ENCODE measurements at regions not wholly inside any gene's neighbourhood (a gene's known extent, or its start where the extent isn't known, plus 50 kb on each side); places are given as distances from the start of the nearest gene placed in this dataset.
"Not testable (repeated sequence)": the region's sequence is repeated elsewhere in the genome, so short reads cannot be mapped to it uniquely, and the experiment has no call there.

DNA sequence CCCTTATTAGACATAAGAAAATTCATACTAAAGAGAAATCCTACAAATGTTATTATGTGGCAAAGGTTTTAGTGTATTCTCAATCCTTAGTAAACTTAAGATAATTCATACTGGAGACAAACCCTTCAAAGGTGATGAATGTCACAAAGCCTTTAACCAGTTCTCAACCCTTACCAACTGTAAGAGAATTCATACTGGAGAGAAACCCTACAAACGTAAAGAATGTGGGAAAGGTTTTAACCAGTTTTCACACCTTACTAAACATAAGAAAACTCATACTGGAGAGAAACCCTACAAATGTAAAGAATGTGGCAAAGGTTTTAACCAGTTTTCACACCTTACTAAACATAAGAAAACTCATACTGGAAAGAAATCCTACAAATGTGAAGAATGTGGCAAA lies 93.2 kb downstream of the ZNF680 start:
- H3K4me1 ChIP-seq (replicated peaks in 1 of 2): no peaks in the 10 kb centered on the region
- in situ Hi-C loops (cut with MboI; ENCODE audit: low pct_unique_long_range_greater_than_20kb in 2 of 9, low sequenced_read_pairs in 9 of 9, unreplicated experiment in 9 of 9): no loop called here
- H3K4me3 ChIP-seq: no peak overlapping the region
- no peak overlapping the region for H3K27ac ChIP-seq
- no peak for ATAC-seq (replicated peaks in 6 of 8)
- whole genome bisulfite sequencing, 10 experiments: 0 to 67% (median 25%) methylated on average over 1 of the region's 1 CpG; no CpG with 5 or more reads in 1 of the 10 experiments

DNA sequence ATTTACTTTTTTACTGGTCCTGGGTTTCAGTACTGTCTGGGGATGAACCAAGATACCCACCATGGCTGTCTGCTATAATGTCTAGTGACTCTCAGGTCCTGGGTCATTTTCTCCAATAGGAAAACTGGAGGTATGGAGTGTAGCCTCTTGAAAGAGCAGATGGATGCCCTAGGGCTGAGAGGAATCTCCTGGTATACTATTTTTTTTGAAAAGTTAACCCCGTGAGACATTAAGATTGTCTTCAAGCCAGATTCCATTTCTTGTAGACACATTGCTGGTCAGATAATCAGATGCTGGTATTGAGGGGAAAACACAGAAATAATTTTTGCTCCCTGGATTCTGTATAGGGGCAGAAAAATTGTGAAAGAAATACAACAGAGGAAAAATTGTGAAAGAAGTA lies 97.3 kb downstream of the ZNF680 start:
- 36 to 100% (median 57%) methylated on average over 1 of the region's 1 CpG; no CpG with 5 or more reads in 1 of the 10 experiments for WGBS, 10 experiments
- in situ Hi-C loops (cut with MboI; ENCODE audit: low pct_unique_long_range_greater_than_20kb in 2 of 9, low sequenced_read_pairs in 9 of 9, unreplicated experiment in 9 of 9): no loop called here
- Histone ChIP-seq H3K4me1 (replicated peaks in 1 of 2) (no peaks in the 10 kb centered on the region), H3K27ac (no peak overlapping the region), H3K4me3 (no peak overlapping the region)
- no peak for ATAC-seq (replicated peaks in 6 of 8)

DNA sequence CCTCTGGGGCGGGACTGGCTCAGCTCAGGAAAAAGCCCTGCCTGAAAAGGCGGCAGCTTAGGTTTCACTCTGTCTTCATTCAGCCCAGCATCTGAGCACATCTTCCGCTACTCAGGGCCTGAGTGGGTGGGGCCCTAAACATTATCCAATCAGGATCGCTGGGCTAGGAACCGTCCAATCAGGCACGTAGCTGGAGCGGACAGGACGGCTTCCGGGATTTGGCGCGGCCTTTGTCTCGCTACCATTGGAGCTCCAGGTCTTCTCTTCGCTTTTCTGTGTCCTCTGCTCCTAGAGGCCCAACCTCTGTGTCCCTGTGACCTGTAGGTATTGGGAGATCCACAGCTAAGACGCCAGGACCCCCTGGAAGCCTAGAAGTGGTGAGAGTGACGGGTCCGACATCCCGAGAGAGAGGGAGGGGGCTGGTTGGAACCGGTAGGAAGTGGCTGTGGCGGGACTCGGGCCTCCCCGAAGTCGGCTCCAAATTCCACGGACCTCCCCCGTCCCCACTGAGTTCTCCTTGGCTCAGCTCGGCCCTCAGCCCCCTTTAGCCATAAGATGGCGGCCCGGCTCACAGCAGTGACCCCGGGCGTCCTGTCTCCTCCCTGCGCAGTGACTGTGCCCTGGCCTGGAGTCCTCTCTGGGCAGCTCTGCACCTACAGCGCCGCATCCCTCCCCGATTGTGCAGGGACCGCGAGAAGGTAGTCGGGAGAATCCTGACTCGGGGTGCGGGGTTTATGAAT lies 99.1 kb downstream of the ZNF680 start:
- ATAC-seq (replicated peaks in 6 of 8): peak in 3 of 8 experiments; percentile 78 to 99 (median 99)
- in situ Hi-C loops (cut with MboI; ENCODE audit: low pct_unique_long_range_greater_than_20kb in 2 of 9, low sequenced_read_pairs in 9 of 9, unreplicated experiment in 9 of 9): no loop called here
- H3K27ac ChIP-seq: no peak overlapping the region
- WGBS, 10 experiments: 3 to 91% (median 79%) methylated on average over 2 to 19 of the region's 38 CpGs; no CpG with 5 or more reads in 1 of the 10 experiments
- no peaks in the 10 kb centered on the region for H3K4me1 ChIP-seq (replicated peaks in 1 of 2)
- H3K4me3 ChIP-seq: no peak overlapping the region

GRCh38 chr7:64459858-64460257 lies 103.0 kb downstream of the ZNF680 start:
- WGBS, 10 experiments: 38 to 100% (median 63%) methylated on average over 1 to 4 of the region's 5 CpGs; no CpG with 5 or more reads in 1 of the 10 experiments

GRCh38 chr7:64433590-64433989 lies 119.8 kb downstream of the ZNF736 start:
- in situ Hi-C loops (cut with MboI; ENCODE audit: low pct_unique_long_range_greater_than_20kb in 2 of 9, low sequenced_read_pairs in 9 of 9, unreplicated experiment in 9 of 9): no loop called here
- Histone ChIP-seq H3K27ac (no peak overlapping the region), H3K4me1 (replicated peaks in 1 of 2) (no peaks in the 10 kb centered on the region), H3K4me3 (no peak overlapping the region)
- WGBS, 10 experiments: 44 to 90% (median 66%) methylated on average over 4 to 14 of the region's 14 CpGs; no CpG with 5 or more reads in 1 of the 10 experiments
- no peak for ATAC-seq (replicated peaks in 6 of 8)

More at GRCh38 chr7:64459858-64460257, 103.0 kb downstream of the ZNF680 start:
- ATAC-seq (replicated peaks in 6 of 8); in situ Hi-C loops (cut with MboI; ENCODE audit: low pct_unique_long_range_greater_than_20kb in 2 of 9, low sequenced_read_pairs in 9 of 9, unreplicated experiment in 9 of 9); H3K4me1 ChIP-seq (replicated peaks in 1 of 2); H3K4me3 ChIP-seq; H3K27ac ChIP-seq: not testable (repeated sequence)

- WGBS, 10 experiments: 24 to 83% (median 60%) methylated on average over 1 to 5 of the region's 5 CpGs
- ATAC-seq (replicated peaks in 6 of 8): no peak
- Histone ChIP-seq H3K4me3 (no peak overlapping the region), H3K4me1 (replicated peaks in 1 of 2) (no peaks in the 10 kb centered on the region), H3K27ac (no peak overlapping the region)
- in situ Hi-C loops (cut with MboI; ENCODE audit: low pct_unique_long_range_greater_than_20kb in 2 of 9, low sequenced_read_pairs in 9 of 9, unreplicated experiment in 9 of 9): no loop called here
Measured at GRCh38 chr7:64431838-64432237, 118.1 kb downstream of the ZNF736 start.

GRCh38 chr7:64429232-64429631 lies 115.5 kb downstream of the ZNF736 start:
- WGBS, 10 experiments: 80% methylated on average over 1 of the region's 1 CpG; no CpG with 5 or more reads in 9 of the 10 experiments
- in situ Hi-C loops (cut with MboI; ENCODE audit: low pct_unique_long_range_greater_than_20kb in 2 of 9, low sequenced_read_pairs in 9 of 9, unreplicated experiment in 9 of 9): no loop called here
- ATAC-seq (replicated peaks in 6 of 8): no peak
- Histone ChIP-seq H3K4me1 (replicated peaks in 1 of 2) (no peaks in the 10 kb centered on the region), H3K27ac (no peak overlapping the region), H3K4me3 (no peak overlapping the region)

DNA sequence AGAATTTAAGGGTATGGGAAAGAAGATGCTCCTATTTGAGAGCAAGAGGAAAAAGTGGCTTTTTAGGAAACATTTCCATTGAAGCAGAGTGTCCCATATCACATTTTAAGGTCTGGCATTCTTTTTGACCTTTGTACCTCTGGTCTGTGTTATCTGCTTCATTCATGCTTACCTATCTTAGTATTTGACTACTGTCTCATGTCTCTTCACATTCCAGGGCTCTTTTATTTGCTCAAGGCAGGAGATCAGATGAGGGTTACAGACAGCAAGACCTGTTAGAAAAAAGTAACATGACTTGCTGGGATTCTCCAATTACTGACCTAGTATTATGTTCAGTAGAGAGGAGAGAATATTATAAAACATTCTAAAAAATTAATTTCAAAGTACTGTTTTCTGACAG lies 111.7 kb downstream of the ZNF736 start:
- H3K4me3 ChIP-seq; H3K27ac ChIP-seq; ATAC-seq (replicated peaks in 6 of 8); in situ Hi-C loops (cut with MboI; ENCODE audit: low pct_unique_long_range_greater_than_20kb in 2 of 9, low sequenced_read_pairs in 9 of 9, unreplicated experiment in 9 of 9); H3K4me1 ChIP-seq (replicated peaks in 1 of 2): not testable (repeated sequence)

DNA sequence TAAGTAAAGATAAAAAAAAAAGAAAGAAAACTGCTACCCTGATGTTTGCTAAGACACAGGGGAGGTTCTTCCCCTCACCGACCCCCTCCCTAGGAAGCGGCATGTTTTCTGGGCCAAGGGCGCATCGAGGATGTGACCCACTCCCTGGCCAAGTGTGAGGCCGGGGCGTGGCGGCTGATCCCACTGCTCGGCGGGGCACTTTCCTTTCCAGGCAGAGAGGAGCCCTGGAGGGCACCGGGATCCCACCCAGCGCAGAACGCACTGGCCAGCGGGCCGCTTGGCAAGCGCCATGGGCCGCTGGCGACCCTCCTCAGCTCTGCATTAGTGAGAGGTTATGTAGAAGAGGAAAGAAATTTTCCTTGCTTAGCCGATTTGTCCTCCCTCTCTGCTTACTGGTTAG lies 93.4 kb downstream of the ZNF736 start:
- in situ Hi-C loops (cut with MboI; ENCODE audit: low pct_unique_long_range_greater_than_20kb in 2 of 9, low sequenced_read_pairs in 9 of 9, unreplicated experiment in 9 of 9): no loop called here
- H3K4me3 ChIP-seq: no peak overlapping the region
- no peak for ATAC-seq (replicated peaks in 6 of 8)
- H3K4me1 ChIP-seq (replicated peaks in 1 of 2): no peaks in the 10 kb centered on the region
- WGBS, 10 experiments: 18 to 90% (median 73%) methylated on average over 2 to 9 of the region's 18 CpGs; no CpG with 5 or more reads in 4 of the 10 experiments
- no peak overlapping the region for H3K27ac ChIP-seq
